ENCODE measurements at regions not wholly inside any gene's neighbourhood (a gene's known extent, or its start where the extent isn't known, plus 50 kb on each side); places are given as distances from the start of the nearest gene placed in this dataset.

GRCh38 chr4:180116840-180117239, 2126.4 kb upstream of the TENM3 start:
- Histone ChIP-seq H3K27me3 (ENCODE audit: control insufficient read depth, insufficient read depth, low read length) (no peaks in the 10 kb centered on the region), H3K4me3 (ENCODE audit: low read length) (no peak overlapping the region), H3K27ac (ENCODE audit: low read depth, low read length) (no peak overlapping the region), H3K36me3 (ENCODE audit: control insufficient read depth, insufficient read depth, low read length) (no peaks in the 10 kb centered on the region), H3K4me1 (ENCODE audit: control insufficient read depth, insufficient read depth, low read length) (no peaks in the 10 kb centered on the region), H3K9ac (ENCODE audit: low read length) (no peak overlapping the region)

GRCh38 chr4:180120068-180120467, 2123.1 kb upstream of the TENM3 start:
- Histone ChIP-seq H3K27me3 (ENCODE audit: control insufficient read depth, insufficient read depth, low read length) (no peaks in the 10 kb centered on the region), H3K36me3 (ENCODE audit: control insufficient read depth, insufficient read depth, low read length) (no peaks in the 10 kb centered on the region), H3K9ac (ENCODE audit: low read length) (no peak overlapping the region), H3K27ac (ENCODE audit: low read depth, low read length) (no peak overlapping the region), H3K4me3 (ENCODE audit: low read length) (no peak overlapping the region), H3K4me1 (ENCODE audit: control insufficient read depth, insufficient read depth, low read length) (no peaks in the 10 kb centered on the region)

DNA sequence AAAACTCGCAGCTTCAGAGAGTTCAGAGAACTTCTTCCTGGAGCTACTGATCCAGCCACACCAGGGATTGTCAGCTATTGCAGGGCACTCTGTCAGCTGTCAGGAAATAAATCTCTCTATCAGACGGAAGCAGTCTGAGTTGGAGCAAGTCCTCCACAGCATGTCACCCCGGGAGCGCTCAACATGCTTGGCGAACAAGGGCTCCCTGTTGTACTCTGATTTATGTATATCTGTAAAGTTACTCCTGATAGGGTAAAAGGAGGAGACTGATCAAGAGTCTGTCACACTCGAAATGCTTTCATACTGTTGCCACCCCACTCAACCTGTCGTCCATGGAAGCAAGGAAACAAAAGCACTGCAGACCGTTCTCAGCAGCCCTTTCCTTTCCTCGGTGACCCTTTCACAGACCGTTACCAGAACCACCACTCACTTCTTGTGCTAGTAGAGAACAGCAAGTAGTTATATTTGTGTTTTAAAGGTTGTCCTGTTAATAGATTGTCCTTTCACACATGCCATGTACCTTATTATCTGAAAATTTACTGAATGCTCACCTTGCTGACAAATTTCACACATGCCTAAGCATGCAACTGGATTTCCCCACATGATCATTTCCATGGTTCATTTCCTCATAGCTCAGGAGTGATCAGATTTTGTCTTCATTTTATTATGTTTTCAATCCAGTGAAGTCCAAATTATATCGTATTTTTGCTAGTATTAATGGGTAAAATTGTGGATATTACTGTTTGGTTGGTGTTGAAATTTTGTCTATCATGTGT, 2108.9 kb upstream of the TENM3 start:
- H3K4me3 ChIP-seq (ENCODE audit: low read length), result no peak overlapping the region
- H3K36me3 ChIP-seq (ENCODE audit: control insufficient read depth, insufficient read depth, low read length), result no peaks in the 10 kb centered on the region
- no peak overlapping the region for H3K27ac ChIP-seq (ENCODE audit: low read depth, low read length)
- H3K27me3 ChIP-seq (ENCODE audit: control insufficient read depth, insufficient read depth, low read length), result no peaks in the 10 kb centered on the region
- no peaks in the 10 kb centered on the region for H3K4me1 ChIP-seq (ENCODE audit: control insufficient read depth, insufficient read depth, low read length)
- no peak overlapping the region for H3K9ac ChIP-seq (ENCODE audit: low read length)

GRCh38 chr4:180141734-180142133, 2101.5 kb upstream of the TENM3 start:
- H3K4me1 ChIP-seq (ENCODE audit: control insufficient read depth, insufficient read depth, low read length), result no peaks in the 10 kb centered on the region
- H3K27ac ChIP-seq (ENCODE audit: low read depth, low read length), result no peak overlapping the region
- H3K4me3 ChIP-seq (ENCODE audit: low read length), result no peak overlapping the region
- H3K9ac ChIP-seq (ENCODE audit: low read length), result no peak overlapping the region
- H3K27me3 ChIP-seq (ENCODE audit: control insufficient read depth, insufficient read depth, low read length), result no peaks in the 10 kb centered on the region
- no peaks in the 10 kb centered on the region for H3K36me3 ChIP-seq (ENCODE audit: control insufficient read depth, insufficient read depth, low read length)

GRCh38 chr4:180148737-180149136, 2094.5 kb upstream of the TENM3 start:
- H3K4me1 ChIP-seq (ENCODE audit: control insufficient read depth, insufficient read depth, low read length), result no peaks in the 10 kb centered on the region
- H3K4me3 ChIP-seq (ENCODE audit: low read length), result no peak overlapping the region
- no peaks in the 10 kb centered on the region for H3K27me3 ChIP-seq (ENCODE audit: control insufficient read depth, insufficient read depth, low read length)
- H3K36me3 ChIP-seq (ENCODE audit: control insufficient read depth, insufficient read depth, low read length), result no peaks in the 10 kb centered on the region
- H3K27ac ChIP-seq (ENCODE audit: low read depth, low read length), result no peak overlapping the region
- H3K9ac ChIP-seq (ENCODE audit: low read length), result no peak overlapping the region

- Histone ChIP-seq H3K4me1 (ENCODE audit: control insufficient read depth, insufficient read depth, low read length) (no peaks in the 10 kb centered on the region), H3K36me3 (ENCODE audit: control insufficient read depth, insufficient read depth, low read length) (no peaks in the 10 kb centered on the region)
Observed at GRCh38 chr4:180150818-180151217, 2092.4 kb upstream of the TENM3 start.

DNA sequence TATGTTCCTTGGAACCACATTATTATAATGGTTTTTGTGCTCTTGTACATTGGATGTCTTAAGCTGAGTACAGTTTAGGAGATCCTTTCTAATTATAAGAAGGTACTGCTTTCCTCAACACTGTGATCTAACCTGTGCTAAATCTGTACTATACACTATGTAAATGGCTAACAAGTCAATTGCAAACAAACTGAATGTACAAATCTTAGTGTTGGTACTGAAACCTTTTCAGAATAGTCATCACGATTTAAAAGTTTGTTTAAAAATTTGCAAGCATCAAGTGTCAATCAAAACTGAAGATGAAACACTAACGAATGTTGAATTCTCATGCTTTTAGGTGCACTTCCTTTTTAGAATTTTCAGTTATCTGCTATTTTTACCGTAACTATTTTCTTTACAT, 2090.4 kb upstream of the TENM3 start:
- Histone ChIP-seq H3K9ac (ENCODE audit: low read length) (no peak overlapping the region), H3K4me1 (ENCODE audit: control insufficient read depth, insufficient read depth, low read length) (no peaks in the 10 kb centered on the region), H3K4me3 (ENCODE audit: low read length) (no peak overlapping the region), H3K27me3 (ENCODE audit: control insufficient read depth, insufficient read depth, low read length) (no peaks in the 10 kb centered on the region), H3K27ac (ENCODE audit: low read depth, low read length) (no peak overlapping the region), H3K36me3 (ENCODE audit: control insufficient read depth, insufficient read depth, low read length) (no peaks in the 10 kb centered on the region)

More at GRCh38 chr4:180150818-180151217, 2092.4 kb upstream of the TENM3 start:
- Histone ChIP-seq H3K27ac (ENCODE audit: low read depth, low read length) (no peak overlapping the region), H3K9ac (ENCODE audit: low read length) (no peak overlapping the region), H3K27me3 (ENCODE audit: control insufficient read depth, insufficient read depth, low read length) (no peaks in the 10 kb centered on the region), H3K4me3 (ENCODE audit: low read length) (no peak overlapping the region)

DNA sequence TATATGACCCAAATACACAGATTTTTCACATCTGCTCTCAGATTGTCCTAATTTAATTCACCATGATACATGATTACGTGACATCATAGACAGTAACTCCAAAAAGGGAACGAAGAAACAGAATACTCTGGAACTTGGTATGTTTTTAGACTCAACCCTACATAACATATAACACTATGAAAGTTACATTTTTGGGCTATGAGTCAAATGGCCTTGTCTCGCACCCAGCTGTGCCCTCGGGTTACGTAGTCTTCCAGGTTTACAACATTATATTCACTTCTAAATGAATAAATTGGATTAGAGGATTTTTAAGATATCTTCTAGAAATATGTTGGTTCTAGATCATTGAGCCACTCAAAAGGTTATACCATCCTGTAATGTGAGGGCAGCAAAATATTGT, 2089.6 kb upstream of the TENM3 start:
- Histone ChIP-seq H3K36me3 (ENCODE audit: control insufficient read depth, insufficient read depth, low read length) (no peaks in the 10 kb centered on the region), H3K4me3 (ENCODE audit: low read length) (no peak overlapping the region), H3K27me3 (ENCODE audit: control insufficient read depth, insufficient read depth, low read length) (no peaks in the 10 kb centered on the region), H3K4me1 (ENCODE audit: control insufficient read depth, insufficient read depth, low read length) (no peaks in the 10 kb centered on the region), H3K9ac (ENCODE audit: low read length) (no peak overlapping the region), H3K27ac (ENCODE audit: low read depth, low read length) (no peak overlapping the region)

DNA sequence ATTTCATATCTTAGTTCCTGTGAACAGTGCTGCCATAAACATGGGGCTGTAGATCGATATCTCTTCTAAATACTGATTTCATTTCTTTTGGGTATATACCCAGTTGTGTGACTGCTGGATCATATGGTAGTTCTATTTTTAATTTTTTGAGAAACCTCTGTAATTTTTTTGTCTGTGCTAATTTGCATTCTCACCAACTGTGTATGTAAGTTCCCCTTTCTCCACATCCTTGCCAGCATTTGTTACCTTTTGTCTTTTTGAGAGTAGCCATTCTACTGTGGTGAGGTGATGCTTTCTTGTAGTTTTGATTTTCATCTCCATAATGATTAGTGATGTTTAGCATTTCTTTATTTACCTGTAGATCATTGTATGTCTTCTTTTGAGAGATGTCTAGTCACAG, 2086.5 kb upstream of the TENM3 start:
- Histone ChIP-seq H3K27ac (ENCODE audit: low read depth, low read length) (no peak overlapping the region), H3K4me1 (ENCODE audit: control insufficient read depth, insufficient read depth, low read length) (no peaks in the 10 kb centered on the region), H3K4me3 (ENCODE audit: low read length) (no peak overlapping the region), H3K27me3 (ENCODE audit: control insufficient read depth, insufficient read depth, low read length) (no peaks in the 10 kb centered on the region), H3K9ac (ENCODE audit: low read length) (no peak overlapping the region), H3K36me3 (ENCODE audit: control insufficient read depth, insufficient read depth, low read length) (no peaks in the 10 kb centered on the region)

DNA sequence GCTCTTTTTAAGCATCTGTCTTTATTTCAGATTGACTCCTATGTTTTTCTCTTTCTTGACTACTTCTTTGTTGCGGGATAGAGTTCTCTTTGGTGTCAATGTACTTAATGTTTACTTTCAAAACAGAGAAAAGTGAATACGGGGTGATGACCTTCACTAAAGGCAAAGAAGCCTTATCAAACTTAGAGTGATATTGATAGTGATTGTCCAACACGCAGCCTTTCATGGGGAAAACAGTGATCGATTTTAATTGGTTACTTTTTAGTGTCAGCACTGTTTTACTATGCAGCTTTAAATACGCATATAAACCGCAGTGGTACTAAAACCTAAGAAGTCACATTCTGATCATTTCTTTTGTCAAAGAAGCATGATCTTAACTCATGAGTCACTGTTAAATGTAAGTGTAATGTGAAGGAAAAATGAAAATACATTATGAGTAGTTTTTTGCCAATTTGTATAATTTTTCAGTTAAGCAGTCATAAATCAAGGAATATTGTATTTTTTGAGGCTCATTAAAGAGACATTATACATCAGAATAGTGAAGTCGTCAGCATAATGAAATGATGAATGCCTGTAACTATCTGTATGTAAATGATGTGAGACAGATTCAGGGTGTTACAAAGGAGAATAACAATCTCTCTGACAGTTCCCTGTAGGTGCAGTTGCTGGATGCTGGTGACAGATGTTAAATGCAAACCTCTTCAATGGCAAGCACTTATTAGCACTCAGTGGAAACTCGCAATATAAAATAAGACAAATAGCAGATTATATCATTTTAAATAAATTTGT, 2082.8 kb upstream of the TENM3 start:
- Histone ChIP-seq H3K27ac (ENCODE audit: low read depth, low read length) (no peak overlapping the region), H3K27me3 (ENCODE audit: control insufficient read depth, insufficient read depth, low read length) (no peaks in the 10 kb centered on the region), H3K36me3 (ENCODE audit: control insufficient read depth, insufficient read depth, low read length) (no peaks in the 10 kb centered on the region), H3K4me1 (ENCODE audit: control insufficient read depth, insufficient read depth, low read length) (no peaks in the 10 kb centered on the region), H3K4me3 (ENCODE audit: low read length) (no peak overlapping the region), H3K9ac (ENCODE audit: low read length) (no peak overlapping the region)

GRCh38 chr4:180164799-180165198, 2078.4 kb upstream of the TENM3 start:
- Histone ChIP-seq H3K4me3 (ENCODE audit: low read length) (no peak overlapping the region), H3K36me3 (ENCODE audit: control insufficient read depth, insufficient read depth, low read length) (no peaks in the 10 kb centered on the region), H3K27ac (ENCODE audit: low read depth, low read length) (no peak overlapping the region), H3K4me1 (ENCODE audit: control insufficient read depth, insufficient read depth, low read length) (no peaks in the 10 kb centered on the region), H3K27me3 (ENCODE audit: control insufficient read depth, insufficient read depth, low read length) (no peaks in the 10 kb centered on the region), H3K9ac (ENCODE audit: low read length) (no peak overlapping the region)

DNA sequence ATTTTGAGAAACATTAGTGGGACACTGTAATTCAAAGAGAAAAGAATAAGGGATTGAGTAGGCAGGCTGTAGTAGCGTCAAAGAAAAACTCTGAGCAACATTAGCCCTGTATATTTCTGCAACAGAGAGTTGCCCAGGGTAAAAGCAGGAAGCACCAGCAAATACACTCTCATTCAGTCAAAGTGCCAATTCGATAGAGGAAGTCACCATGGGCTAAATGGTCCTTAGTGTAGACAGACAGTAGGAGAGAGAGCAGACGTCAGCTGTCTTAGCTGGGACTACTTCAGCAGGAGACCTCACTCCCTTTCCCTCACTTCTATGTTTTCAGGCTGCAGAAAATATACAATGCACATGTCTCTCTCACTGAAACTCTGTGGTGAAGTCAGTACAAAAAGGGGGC, 2073.8 kb upstream of the TENM3 start:
- no peaks in the 10 kb centered on the region for H3K27me3 ChIP-seq (ENCODE audit: control insufficient read depth, insufficient read depth, low read length)
- no peak overlapping the region for H3K4me3 ChIP-seq (ENCODE audit: low read length)
- H3K9ac ChIP-seq (ENCODE audit: low read length), result no peak overlapping the region
- H3K27ac ChIP-seq (ENCODE audit: low read depth, low read length), result no peak overlapping the region
- H3K36me3 ChIP-seq (ENCODE audit: control insufficient read depth, insufficient read depth, low read length), result no peaks in the 10 kb centered on the region
- no peaks in the 10 kb centered on the region for H3K4me1 ChIP-seq (ENCODE audit: control insufficient read depth, insufficient read depth, low read length)

DNA sequence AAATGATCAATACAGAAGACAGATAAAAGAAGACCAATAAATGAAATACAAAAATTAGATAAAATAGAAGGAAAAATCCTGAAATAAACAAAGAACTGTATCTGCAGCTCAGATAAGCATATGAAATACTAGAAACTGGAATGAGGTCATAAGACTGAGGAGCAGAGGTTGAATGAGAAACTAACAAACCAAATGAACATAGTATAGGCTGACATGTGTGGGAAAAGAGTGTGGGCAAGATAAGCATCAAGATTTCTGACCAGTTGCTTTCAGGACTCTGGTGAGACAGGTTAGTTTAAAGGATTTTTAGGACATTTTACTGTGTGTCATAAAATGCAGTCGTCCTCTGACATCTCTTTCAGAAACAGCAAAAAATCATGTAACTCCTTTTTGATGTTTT, 2073.2 kb upstream of the TENM3 start:
- Histone ChIP-seq H3K27ac (ENCODE audit: low read depth, low read length) (no peak overlapping the region), H3K9ac (ENCODE audit: low read length) (no peak overlapping the region), H3K4me1 (ENCODE audit: control insufficient read depth, insufficient read depth, low read length) (no peaks in the 10 kb centered on the region), H3K36me3 (ENCODE audit: control insufficient read depth, insufficient read depth, low read length) (no peaks in the 10 kb centered on the region), H3K4me3 (ENCODE audit: low read length) (no peak overlapping the region), H3K27me3 (ENCODE audit: control insufficient read depth, insufficient read depth, low read length) (no peaks in the 10 kb centered on the region)
